NT2/D1 (cell line): ENCODE measurements at regions not wholly inside any gene's neighbourhood (a gene's known extent, or its start where the extent isn't known, plus 50 kb on each side); places are given as distances from the start of the nearest gene placed in this dataset.

ENCODE experiments used
- SUZ12 ChIP-seq: IDR thresholded peaks from 2 replicates; pipeline ENCODE4 v1.6.1; 2011; ENCODE audit not compliant: insufficient read length, insufficient read depth; ENCODE audit errors: extremely low read depth
- YY1 ChIP-seq: IDR thresholded peaks from 2 replicates; pipeline ENCODE4 v1.6.1; 2011; ENCODE audit not compliant: insufficient read length, insufficient read depth
- ZNF274 ChIP-seq: IDR thresholded peaks from 2 replicates; pipeline ENCODE4 v1.6.1; 2011; ENCODE audit warnings: mild to moderate bottlenecking, low read depth, low read length

DNA sequence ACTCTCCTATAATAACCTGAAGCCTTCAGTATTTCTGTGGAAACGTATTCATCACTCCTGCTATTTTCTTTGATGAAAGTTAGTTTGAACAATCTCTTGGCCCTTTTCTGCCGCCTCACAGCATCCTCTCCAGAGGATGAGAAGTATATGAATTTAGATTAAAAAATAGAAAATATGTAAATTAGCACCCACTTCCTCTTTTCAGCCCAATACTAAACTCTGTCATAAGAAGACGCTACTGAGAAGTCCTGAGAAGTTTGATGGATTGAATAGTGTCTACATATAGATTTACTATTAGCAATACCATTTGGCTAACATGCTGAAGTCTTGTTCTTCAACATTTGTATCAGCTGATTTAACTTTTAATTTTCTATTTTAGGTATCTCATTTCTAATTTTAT lies 526.4 kb upstream of the SPHKAP start:
- TF ChIP-seq ZNF274 = no peak
- no peak for TF ChIP-seq SUZ12
- no peak for TF ChIP-seq YY1
